ENCODE measurements at regions not wholly inside any gene's neighbourhood (a gene's known extent, or its start where the extent isn't known, plus 50 kb on each side); places are given as distances from the start of the nearest gene placed in this dataset.
A peak's percentile ranks its signal among the peaks of the same experiment; 100 is the strongest.

DNA sequence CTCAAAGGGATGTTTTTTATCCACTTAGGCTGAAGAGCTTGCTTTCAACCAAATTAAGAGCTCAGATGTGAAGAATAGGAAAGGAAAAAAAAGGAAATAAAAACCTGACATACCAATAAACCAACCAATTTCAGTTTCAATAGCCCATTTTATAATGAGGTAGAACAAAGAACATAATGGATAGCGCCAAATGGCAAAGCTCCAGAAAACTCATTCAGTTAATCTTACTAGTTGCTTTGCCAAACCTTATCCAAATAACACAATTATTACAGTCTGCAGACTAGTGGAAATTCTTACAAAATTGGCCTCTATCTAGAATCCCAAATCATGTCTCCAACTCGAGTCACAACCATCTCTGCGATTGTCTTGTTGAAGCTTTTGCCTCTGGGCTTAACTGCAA lies 337.0 kb downstream of the CRPPA start:
- no peak for DNase-seq

DNA sequence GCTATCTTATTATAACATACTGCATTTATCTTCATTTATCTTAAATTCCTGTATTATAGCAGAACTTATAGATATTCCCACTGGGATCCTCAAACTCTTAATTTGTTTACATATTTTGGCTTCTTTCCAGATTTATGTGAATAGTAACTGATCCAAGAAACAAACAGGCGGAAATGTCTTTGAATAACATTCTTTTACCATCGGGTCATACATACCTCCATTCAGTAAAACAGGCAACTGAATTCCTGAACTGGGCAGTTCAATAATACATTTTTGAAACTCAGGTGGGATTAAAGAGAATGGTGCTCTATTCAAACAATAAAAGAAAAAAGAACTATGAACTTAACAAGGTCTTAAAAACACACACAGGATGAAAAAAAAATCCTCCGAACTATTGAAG lies 337.4 kb downstream of the CRPPA start:
- peak; percentile 49 for DNase-seq

- no peak for DNase-seq
These were observed 341.2 kb downstream of the CRPPA start for GRCh38 chr7:16080131-16080530.

- no peak for DNase-seq
These were observed 341.6 kb downstream of the CRPPA start for GRCh38 chr7:16079723-16080122.

DNA sequence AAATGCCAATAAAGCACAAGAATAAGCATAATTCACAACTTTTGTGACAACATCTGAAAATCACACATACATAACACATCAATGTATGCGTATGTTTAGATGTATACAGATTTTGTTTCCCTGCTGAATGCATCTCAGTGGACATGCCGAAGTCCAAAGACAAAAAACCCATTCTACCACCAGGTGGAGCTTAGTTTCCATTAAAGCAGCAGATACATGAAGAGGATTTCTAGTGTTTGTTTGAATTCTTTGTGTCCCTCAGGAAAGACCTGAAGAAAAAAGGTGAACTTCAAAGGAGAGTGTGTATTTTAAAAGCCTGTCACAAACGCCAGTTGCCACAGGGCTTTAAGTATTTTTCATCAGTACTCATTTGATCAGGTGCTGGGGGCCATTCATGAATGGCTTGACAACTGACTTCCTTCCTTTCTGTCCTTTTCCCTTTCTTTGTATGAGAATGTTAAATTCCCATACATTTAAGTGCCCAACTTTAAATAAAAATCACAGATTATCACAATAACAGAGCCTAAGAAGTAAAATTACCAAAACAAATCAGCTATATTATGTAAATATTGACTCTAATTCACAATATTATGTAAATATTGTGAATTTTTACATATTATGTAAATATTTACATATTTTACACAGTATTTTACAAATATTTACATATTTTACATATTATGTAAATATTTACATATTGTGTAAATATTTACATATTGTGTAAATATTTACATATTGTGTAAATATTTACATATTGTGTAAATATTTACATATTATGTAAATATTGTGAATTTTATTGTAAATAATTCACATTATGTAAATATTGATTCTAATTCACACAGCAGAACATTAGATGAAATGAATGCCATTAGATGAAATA lies 343.0 kb downstream of the CRPPA start:
- DNase-seq, result peak; percentile 60

- DNase-seq, result peak; percentile 56
These were observed 350.0 kb downstream of the CRPPA start for GRCh38 chr7:16071246-16071857.

DNA sequence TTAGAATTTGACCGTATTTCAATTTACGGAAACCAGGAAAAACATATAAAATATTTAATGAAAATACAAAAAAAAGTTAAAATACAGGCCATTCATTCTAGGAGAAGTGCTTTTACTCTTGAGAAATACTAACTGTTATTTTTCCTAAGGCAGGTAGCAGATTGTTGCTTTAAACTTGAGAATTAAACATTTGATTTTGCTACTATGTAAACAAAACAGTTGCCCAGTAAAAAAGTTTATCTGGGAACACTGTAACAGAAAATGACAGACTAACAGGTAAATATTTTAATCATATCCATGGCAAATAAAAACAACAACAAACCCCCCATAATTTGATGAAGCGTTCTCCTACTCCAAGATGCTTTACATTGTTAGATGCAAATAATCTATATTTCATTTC lies 350.5 kb downstream of the CRPPA start:
- no peak for DNase-seq

GRCh38 chr7:16069998-16070397 lies 351.3 kb downstream of the CRPPA start:
- no peak for DNase-seq

- no peak for DNase-seq
These were observed 353.2 kb downstream of the CRPPA start for GRCh38 chr7:16068183-16068582.

GRCh38 chr7:16067711-16068110 lies 353.6 kb downstream of the CRPPA start:
- DNase-seq, result no peak

- DNase-seq, result no peak
These were observed 354.4 kb downstream of the CRPPA start for GRCh38 chr7:16066805-16067459.

DNA sequence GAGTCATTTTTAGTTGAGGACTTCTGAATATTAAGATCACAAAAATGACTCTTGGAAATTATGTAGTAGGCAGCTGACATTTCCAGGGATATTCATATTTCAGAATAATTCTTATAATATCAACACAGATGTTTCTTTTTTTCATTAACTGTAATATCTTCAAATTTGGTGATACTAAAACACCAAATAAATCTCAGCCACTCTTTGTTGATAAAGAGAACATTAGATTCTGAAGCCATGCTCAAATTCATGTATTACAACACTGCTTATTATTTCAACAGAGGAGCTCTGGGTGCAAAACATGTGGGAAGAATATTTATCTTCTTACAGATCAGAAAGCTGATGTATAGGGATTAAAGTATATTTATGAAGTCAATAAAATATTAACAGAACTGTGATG lies 355.4 kb downstream of the CRPPA start:
- no peak for DNase-seq

DNA sequence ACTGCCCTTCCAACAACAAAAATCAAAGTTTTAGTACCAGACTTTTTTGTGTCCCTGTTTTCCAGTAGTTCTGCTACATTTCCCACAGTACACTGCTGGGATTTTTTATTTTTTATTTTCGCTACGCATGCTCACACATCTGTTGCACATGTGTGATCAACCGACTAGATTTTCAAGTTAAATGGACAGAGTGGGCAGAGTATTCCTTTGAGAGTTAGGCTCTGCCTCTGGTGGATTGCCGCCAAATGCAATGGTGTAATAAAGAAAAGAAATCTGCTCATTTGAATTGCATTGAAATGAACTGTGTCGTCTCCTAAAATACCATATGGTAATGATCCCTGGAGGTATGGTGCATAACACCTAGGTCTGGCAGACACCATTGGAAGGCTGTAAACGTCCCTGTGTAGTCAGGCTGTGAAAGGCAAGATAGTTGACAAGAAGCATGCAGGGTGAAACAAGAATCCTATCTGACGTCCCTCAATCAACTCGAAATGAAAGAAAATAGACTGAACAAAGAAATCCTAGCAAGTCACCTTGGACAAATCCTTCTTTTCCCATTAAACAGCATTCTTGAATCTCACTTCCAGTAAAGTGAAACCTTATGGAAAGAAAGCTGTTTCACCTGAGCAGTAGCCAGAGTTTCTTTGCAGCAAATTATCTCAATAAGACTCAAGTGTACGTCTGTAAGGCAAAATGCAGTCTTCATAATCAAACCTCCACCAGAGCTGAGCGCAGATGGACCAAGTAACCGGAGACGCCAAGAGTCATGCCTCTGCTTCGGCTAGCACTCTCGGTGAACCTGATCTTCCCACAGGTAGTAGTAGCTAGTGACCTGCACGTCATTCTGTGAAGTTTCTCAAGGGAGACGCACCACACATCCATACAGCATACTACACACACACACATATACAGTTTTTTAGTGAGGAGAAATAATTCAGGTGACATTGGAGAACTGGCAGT lies 357.3 kb downstream of the CRPPA start:
- peak; percentile 26 for DNase-seq

DNA sequence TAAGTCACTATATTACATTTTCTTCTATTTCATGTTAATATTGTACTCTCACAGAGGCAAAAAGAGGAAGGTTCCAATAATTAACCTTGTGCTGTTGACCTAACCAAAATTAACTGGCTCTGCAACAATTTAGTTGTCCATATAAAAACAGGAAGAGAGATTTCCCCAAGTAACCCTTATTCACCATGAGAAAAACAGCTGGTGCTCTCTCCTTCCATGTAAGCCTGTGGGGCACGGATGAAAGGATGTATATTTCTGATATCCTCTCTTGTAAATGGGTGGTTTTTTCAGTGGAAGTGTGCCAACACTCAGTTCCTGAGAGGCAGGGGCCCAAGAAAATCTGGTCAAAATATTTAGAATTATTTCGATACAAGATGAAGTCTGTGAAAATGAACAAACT lies 358.1 kb downstream of the CRPPA start:
- DNase-seq, result no peak

GRCh38 chr7:16062269-16062668 lies 359.1 kb downstream of the CRPPA start:
- DNase-seq, result peak; percentile 57

GRCh38 chr7:16061630-16062029 lies 359.7 kb downstream of the CRPPA start:
- no peak for DNase-seq

DNA sequence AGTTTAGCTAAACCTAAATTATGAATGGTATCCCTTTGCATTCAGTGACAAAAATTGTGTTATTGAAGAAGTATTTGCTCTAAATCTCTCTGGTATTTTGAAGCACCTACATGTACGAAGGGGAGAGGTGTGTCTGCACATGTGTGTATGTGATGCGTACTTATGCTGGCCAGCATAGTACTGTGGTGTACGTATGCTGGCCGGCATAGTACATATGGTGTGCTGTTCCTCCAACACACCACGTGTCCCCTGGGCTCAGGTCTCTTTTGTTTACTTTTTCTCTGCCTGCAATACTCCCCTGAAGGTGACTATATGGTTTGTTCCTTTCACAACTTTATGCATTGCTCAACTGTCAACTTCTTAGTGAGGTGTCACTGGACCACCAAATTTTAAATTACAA lies 360.3 kb downstream of the CRPPA start:
- no peak for DNase-seq

- DNase-seq, result no peak
These were observed 360.8 kb downstream of the CRPPA start for GRCh38 chr7:16060502-16060901.

- DNase-seq, result no peak
These were observed 365.9 kb downstream of the CRPPA start for GRCh38 chr7:16055263-16055976.

DNA sequence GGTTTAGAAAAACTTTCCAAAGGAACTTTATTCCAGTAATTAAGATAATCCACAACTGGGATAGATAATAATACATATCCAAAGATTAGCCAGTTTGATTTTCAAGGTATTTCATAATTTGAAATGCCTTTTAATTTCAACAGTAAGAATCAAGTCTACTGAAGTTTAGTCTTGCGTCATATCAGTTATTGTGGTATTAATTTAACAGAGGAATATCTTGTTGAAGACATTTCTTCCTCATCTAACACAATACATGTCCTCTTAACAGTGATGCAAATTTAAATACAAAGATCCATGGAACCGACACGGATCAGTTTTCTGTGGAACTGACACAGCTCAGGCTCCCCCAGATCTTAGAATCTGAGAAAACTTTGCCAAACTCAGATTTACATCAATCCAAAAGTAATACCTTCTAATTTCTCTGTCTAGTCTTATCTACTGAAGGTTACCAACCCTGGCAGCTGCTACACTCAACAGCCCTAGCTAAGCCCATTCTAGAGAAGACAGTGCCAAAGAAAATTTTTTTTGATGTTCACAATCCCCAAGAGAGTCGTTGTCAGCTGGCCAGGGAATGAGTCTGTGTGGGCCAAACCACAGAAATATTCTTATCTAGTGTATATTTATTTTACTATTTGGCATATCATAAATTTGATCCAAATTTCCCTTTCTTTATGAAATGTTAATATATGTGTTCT lies 365.2 kb upstream of the MEOX2 start:
- DNase-seq, result peak; percentile 41

GRCh38 chr7:16046041-16046440 lies 359.6 kb upstream of the MEOX2 start:
- DNase-seq, result no peak

DNA sequence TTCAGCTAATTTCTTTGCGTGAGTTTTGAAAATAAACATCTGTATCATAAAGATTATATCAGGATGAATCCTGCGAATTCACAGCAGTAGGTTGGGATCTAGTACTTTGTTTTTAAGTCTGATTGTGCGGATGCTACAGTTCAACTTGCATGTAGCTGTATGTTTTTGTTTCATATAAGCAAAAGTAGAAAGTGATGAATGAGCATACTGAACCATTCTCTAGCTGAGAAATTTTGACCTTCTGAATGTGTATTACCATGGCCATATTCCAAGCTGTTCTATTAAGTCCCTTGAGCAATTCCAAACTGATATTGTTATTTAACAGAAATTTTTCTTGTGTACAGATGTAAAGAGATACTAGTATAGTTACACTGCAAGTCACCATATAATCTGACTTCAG lies 358.8 kb upstream of the MEOX2 start:
- DNase-seq, result no peak
